ENCODE measurements at regions not wholly inside any gene's neighbourhood (a gene's known extent, or its start where the extent isn't known, plus 50 kb on each side); places are given as distances from the start of the nearest gene placed in this dataset.

GRCh38 chr2:211144078-211144477, 587.7 kb downstream of the CPS1 start:
- no peak for DNase-seq (ENCODE audit: low read depth)
- TF ChIP-seq MAX (IDR thresholded peaks at IDR 0.05; ENCODE audit: low read depth, low read length) (no peak), MYC (IDR thresholded peaks at IDR 0.05; ENCODE audit: low read depth, low read length) (no peak), CTCF (IDR thresholded peaks at IDR 0.05; ENCODE audit: low read depth, low read length) (no peak), POLR2A (IDR thresholded peaks at IDR 0.05; ENCODE audit: extremely low read depth, insufficient read length) (no peak)
- H3K4me3 ChIP-seq (ENCODE audit: low read depth, low read length), result no peak overlapping the region

GRCh38 chr2:211144974-211145665, 588.7 kb downstream of the CPS1 start:
- no peak overlapping the region for H3K4me3 ChIP-seq (ENCODE audit: low read depth, low read length)
- no peak for DNase-seq (ENCODE audit: low read depth)
- TF ChIP-seq MYC (IDR thresholded peaks at IDR 0.05; ENCODE audit: low read depth, low read length) (no peak), MAX (IDR thresholded peaks at IDR 0.05; ENCODE audit: low read depth, low read length) (no peak), CTCF (IDR thresholded peaks at IDR 0.05; ENCODE audit: low read depth, low read length) (no peak), POLR2A (IDR thresholded peaks at IDR 0.05; ENCODE audit: extremely low read depth, insufficient read length) (no peak)

- TF ChIP-seq CTCF (IDR thresholded peaks at IDR 0.05; ENCODE audit: low read depth, low read length), result no peak
- TF ChIP-seq MAX (IDR thresholded peaks at IDR 0.05; ENCODE audit: low read depth, low read length), result no peak
- TF ChIP-seq POLR2A (IDR thresholded peaks at IDR 0.05; ENCODE audit: extremely low read depth, insufficient read length), result no peak
- no peak for TF ChIP-seq MYC (IDR thresholded peaks at IDR 0.05; ENCODE audit: low read depth, low read length)
- H3K4me3 ChIP-seq (ENCODE audit: low read depth, low read length), result no peak overlapping the region
- DNase-seq (ENCODE audit: low read depth), result no peak
These were observed 593.3 kb downstream of the CPS1 start for GRCh38 chr2:211149731-211150130.

- TF ChIP-seq POLR2A (IDR thresholded peaks at IDR 0.05; ENCODE audit: extremely low read depth, insufficient read length) (no peak), MAX (IDR thresholded peaks at IDR 0.05; ENCODE audit: low read depth, low read length) (no peak), CTCF (IDR thresholded peaks at IDR 0.05; ENCODE audit: low read depth, low read length) (no peak), MYC (IDR thresholded peaks at IDR 0.05; ENCODE audit: low read depth, low read length) (no peak)
- DNase-seq (ENCODE audit: low read depth), result no peak
- H3K4me3 ChIP-seq (ENCODE audit: low read depth, low read length), result no peak overlapping the region
These were observed 600.8 kb downstream of the CPS1 start for GRCh38 chr2:211157211-211157610.

- peak; percentile 74 for DNase-seq (ENCODE audit: low read depth)
- H3K4me3 ChIP-seq (ENCODE audit: low read depth, low read length), result no peak overlapping the region
- TF ChIP-seq MAX (IDR thresholded peaks at IDR 0.05; ENCODE audit: low read depth, low read length) (no peak), CTCF (IDR thresholded peaks at IDR 0.05; ENCODE audit: low read depth, low read length) (peak; percentile 67)
These were observed 601.6 kb downstream of the CPS1 start for GRCh38 chr2:211157856-211158463.

All from NB4 (cell line).